CD4-positive, alpha-beta T cell treated with Interleukin-6 for 4 hours (primary cell): ENCODE measurements at regions not wholly inside any gene's neighbourhood (a gene's known extent, or its start where the extent isn't known, plus 50 kb on each side); places are given as distances from the start of the nearest gene placed in this dataset.

Experiments used
- DNase-seq: peaks from one replicate; pipeline ENCODE4 v3.0.0-alpha.2; 2020; ENCODE audit warnings: mixed read lengths

GRCh38 chr18:43650426-43650825 is 373.1 kb upstream of the SYT4 start:
- no peak for DNase-seq

- no peak for DNase-seq
These were observed 373.8 kb upstream of the SYT4 start for GRCh38 chr18:43651057-43651456.

DNA sequence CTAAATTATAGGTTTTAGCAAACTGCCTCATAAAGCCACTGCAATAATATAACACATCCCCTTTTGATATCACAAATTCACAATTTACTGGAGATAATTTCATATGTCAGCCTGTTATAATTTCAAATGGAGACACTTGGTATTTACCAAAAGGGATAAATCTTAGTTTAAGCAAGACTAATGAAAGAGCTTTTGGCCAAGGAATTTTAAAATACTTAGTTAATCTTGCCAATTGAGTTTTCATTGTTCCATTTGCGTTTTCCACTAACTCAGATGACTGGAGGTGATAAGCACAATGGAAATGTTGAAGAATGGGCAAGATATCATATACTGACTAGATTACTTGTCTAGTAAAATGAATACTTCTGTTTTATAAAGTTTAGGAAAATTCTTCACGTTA is 379.3 kb upstream of the SYT4 start:
- no peak for DNase-seq

DNA sequence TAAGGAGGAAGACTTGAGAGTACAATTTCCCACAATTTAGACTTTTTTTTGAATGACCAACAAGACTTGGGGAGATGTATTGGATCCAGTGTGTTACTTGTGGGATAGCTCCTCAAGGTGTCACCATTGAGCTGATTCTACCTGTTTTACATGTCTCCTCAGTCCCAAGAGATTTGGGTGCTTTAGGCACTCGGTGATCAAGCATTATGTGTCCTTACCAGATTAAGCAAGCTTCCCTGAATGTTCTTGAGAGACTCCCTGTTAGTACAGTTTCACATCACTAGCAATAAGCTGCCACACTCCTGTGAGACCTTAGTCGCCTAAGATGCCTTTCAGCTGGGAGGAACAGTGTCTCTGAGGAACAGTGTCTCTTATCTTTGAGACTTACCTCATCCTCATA is 384.3 kb upstream of the SYT4 start:
- no peak for DNase-seq

- DNase-seq: no peak
These were observed 385.4 kb upstream of the SYT4 start for GRCh38 chr18:43662657-43663056.

GRCh38 chr18:43663159-43663558 is 385.9 kb upstream of the SYT4 start:
- no peak for DNase-seq

DNA sequence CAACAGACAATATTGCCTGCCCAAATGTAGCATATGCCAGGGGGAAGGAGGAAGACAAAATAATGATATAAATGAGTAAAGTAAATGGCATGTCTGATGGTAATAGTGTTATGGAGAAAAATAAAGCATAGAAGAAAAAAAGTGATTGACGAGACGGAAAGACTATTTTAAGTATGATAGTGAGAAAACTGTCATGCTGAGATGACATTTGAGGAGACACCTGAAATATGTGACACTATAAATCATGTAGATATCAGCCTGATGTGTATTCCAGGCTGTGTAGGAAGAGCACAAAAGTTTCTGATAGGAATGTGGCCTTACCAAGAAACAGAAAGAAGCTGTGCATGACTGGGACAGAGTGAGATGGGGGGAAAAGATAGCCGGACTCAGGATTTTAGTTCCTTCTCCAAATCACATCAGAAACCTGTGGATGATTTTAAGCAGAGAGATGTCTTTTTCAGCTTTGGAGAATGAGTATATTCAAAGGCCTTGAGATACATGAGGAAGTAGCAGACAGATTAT is 387.3 kb upstream of the SYT4 start:
- no peak for DNase-seq

GRCh38 chr18:43665105-43665788 is 388.0 kb upstream of the SYT4 start:
- no peak for DNase-seq

DNA sequence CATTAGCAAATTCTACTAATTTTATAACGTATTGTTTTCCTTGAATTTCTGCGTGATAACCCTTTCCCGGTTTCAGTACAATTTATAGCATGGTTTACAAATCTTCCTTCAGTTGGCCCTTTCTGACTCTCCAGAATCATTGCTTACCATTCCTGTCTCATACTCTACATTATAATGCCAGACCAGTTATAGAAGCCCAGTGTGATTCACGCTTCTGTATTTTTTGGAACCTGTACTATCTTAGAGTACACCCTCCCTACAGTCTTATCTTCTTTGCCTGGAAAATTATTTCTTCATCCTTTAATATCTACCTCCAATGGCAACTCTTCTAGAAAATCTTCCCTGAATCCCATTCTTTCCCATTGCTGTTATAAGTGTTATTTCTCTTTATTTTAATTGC is 391.6 kb upstream of the SYT4 start:
- no peak for DNase-seq

DNA sequence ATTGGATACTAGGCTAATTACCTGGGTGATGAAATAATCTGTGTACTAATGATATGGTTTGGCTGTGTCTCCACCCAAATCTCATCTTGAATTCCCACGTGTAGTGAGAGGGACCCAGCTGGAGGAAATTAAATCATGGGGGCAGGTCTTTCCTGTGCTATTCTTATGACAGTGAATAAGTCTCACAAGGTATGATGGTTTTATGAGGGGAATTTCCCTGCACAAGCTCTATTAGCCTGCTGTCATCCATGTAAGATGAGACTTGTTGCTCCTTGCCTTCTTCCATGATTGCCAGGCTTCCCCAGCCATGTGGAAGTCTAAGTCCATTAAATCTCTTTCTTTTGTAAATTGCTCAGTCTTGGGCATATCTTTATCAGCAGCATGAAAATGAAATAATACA is 394.1 kb upstream of the SYT4 start:
- DNase-seq: no peak

- DNase-seq: no peak
These were observed 402.8 kb upstream of the SYT4 start for GRCh38 chr18:43680096-43680495.

- DNase-seq: no peak
These were observed 404.4 kb upstream of the SYT4 start for GRCh38 chr18:43681661-43682060.

GRCh38 chr18:43682196-43682595 is 404.9 kb upstream of the SYT4 start:
- DNase-seq: no peak

DNA sequence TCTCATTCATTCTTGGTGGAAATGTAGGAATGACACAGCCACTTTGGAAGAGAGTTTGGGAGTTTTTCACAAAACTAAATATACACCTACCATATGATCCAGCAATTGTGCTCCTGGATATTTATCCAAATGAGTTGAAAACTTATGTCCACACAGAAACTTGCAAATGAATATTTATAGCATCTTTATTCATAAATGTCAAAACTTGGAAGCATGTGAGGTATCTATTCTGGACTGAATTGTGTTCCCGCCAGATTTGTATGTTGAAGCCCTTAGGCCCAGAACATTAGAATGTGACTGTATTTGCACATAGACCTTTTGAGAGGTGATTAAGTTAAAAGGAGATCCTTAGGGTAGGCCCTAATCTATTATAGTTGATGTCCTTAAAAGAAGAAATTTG is 409.4 kb upstream of the SYT4 start:
- DNase-seq: no peak

GRCh38 chr18:43692099-43692690 is 414.9 kb upstream of the SYT4 start:
- no peak for DNase-seq

- DNase-seq: no peak
These were observed 425.1 kb upstream of the SYT4 start for GRCh38 chr18:43702399-43702798.

GRCh38 chr18:43703050-43703449 is 425.8 kb upstream of the SYT4 start:
- DNase-seq: no peak

GRCh38 chr18:43705850-43706249 is 428.6 kb upstream of the SYT4 start:
- DNase-seq: no peak

DNA sequence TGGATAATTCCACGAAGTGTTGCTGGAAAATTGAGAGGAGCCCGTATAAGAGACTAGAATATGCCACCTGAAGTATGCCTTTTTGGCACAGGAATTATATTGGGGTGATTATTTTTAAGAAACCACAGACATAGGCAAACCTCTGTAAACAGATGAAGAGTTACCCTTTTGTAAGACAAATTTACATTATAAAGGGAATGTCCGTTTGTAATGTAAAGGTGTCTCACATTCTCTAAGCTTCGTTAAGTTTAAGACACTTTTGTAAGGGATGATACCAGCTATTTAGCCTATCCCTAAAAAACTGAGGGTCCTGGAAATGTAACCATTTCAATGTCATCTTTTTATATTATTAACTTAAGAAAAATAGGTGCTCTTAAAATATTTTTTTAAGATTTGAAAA is 432.8 kb upstream of the SYT4 start:
- no peak for DNase-seq

DNA sequence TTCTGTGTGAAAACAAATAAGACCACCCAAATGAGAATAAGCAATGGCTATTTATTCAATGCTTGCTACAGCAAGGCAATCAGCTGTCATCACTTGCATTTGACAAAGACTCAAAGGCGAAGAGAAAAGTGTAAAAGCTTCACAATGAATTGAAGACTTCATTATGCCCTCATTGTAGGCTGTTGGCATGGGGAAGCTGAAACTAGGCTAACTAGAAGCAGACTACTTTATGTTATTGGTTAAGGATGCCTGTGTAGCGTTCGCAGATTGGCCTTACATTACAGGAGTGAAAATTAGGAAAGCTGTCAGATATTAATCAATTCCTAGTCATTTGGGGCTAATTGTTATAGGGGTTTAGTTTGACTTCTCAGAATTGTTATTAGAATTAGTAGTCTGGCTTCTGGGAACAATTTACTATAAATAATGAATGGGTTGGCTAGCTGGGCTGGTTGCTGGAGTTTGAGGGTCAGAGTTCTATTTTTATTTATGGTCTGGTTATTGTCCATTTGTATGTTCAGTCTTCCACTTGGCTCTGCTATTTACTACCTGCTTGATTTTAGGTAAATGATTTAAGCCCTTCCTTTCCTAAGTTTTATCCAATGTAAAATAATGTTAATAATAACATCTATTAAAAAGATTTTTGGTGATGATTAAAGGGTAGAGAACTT is 437.2 kb upstream of the SYT4 start:
- no peak for DNase-seq

DNA sequence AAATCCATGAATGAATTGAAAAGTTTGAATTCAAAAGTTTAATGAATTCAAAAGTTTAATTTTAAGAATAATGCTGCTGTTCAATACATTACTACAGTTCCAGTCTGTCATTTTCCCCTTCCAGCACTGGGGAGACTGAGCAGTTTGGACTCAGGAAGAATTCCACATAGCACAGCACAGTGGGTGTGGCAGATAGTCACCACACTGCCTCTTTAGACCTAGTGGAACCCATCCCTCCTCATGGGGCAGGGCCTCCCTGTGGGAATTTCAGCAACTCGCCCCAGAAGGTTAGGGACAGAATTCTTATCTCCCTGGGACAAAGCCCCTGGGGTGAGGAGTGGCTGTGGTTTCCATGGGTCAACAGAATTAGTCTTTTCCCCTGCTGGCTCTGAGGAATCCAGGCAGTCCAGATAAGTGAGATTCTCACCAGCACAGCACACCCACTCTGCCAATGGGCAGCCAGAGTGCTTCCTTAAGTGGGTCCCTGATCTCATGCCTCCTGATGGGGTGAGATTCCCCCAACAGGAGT is 442.0 kb upstream of the SYT4 start:
- no peak for DNase-seq

DNA sequence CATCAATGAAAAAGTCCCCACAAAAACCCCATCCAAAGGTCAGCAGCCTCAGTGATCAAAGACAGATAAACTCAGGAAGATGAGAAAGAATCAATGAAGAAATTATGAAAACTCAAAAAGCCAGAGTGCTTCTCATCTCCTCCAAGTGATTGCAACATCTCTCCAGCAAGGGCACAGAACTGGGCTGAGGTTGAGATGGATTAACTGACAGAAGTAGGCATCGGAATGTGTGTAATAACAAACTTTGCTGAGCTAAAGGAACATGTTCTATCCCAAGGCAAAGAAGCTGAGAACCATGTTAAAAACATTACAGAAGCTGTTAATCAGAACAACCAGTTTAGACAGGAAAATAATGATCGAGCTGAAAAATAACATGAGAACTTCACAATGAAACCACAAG is 442.8 kb upstream of the SYT4 start:
- no peak for DNase-seq

- no peak for DNase-seq
These were observed 458.3 kb upstream of the SYT4 start for GRCh38 chr18:43735570-43735969.
